IMR-90 (cell line): ENCODE measurements at regions not wholly inside any gene's neighbourhood (a gene's known extent, or its start where the extent isn't known, plus 50 kb on each side); places are given as distances from the start of the nearest gene placed in this dataset.

Experiments
- ATAC-seq: fragments of 200-7000 bp; cut with Tn5 transposase; 2 replicates; pipeline ENCODE4 v1.9.1; 2020; ENCODE audit warnings: low read depth, mild to moderate bottlenecking, moderate library complexity
- BruUV-seq: library from RNA; stranded (reverse); fragments of 400-500 nt; replicated peaks from 2 replicates; lab custom pipeline; 2021; lab: Mats Ljungman, UMichigan
- CTCF ChIA-PET: fragments of 300-600 bp; formaldehyde crosslinking; extraction: SDS; loops from one replicate; lab custom pipeline; 2021; ENCODE audit warnings: antibody characterized with exemption; lab: Yijun Ruan, JAX
- POLR2A ChIA-PET: fragments of 300-600 bp; sonication (Branson Sonifier 250); formaldehyde crosslinking; loops from one replicate; lab custom pipeline; 2022; ENCODE audit warnings: antibody characterized with exemption; ENCODE audit not compliant: unreplicated experiment; lab: Charles Lee
- DNase-seq: peaks from one replicate; pipeline ENCODE4 v3.0.0; 2013
- H2AFZ ChIP-seq: replicated peaks from 2 replicates; pipeline ENCODE3; 2013; ENCODE audit warnings: low read length, mild to moderate bottlenecking; ENCODE audit not compliant: poor library complexity
- H2AK5ac ChIP-seq: 2 replicates; pipeline ENCODE4 v1.6.1; 2013; ENCODE audit warnings: low read depth, low read length, inconsistent platforms
- H2AK9ac ChIP-seq: replicated peaks from 2 replicates; pipeline ENCODE3; 2013; ENCODE audit warnings: mild to moderate bottlenecking, low read depth, low read length, moderate library complexity; ENCODE audit not compliant: poor library complexity
- H2BK120ac ChIP-seq: 2 replicates; pipeline ENCODE4 v1.6.1; 2013; ENCODE audit warnings: low read depth, low read length, inconsistent platforms
- H2BK15ac ChIP-seq: 3 replicates; pipeline ENCODE4 v1.6.1; 2013; ENCODE audit warnings: low read depth, low read length, inconsistent platforms
- H2BK20ac ChIP-seq: 2 replicates; pipeline ENCODE4 v1.6.1; 2013; ENCODE audit warnings: low read depth, mild to moderate bottlenecking, inconsistent platforms, low read length, moderate library complexity
- H2BK5ac ChIP-seq: 2 replicates; pipeline ENCODE4 v1.6.1; 2013; ENCODE audit warnings: mild to moderate bottlenecking, low read depth, low read length, inconsistent platforms; ENCODE audit not compliant: poor library complexity, severe bottlenecking
- H3K14ac ChIP-seq: replicated peaks from 2 replicates; pipeline ENCODE4 v1.6.1; 2013; ENCODE audit warnings: low read depth, low read length, inconsistent platforms
- H3K18ac ChIP-seq: 2 replicates; pipeline ENCODE4 v1.6.1; 2013; ENCODE audit warnings: low read depth, low read length, control low read depth
- H3K23ac ChIP-seq: 2 replicates; pipeline ENCODE4 v1.6.1; 2013; ENCODE audit warnings: low read depth, low read length, inconsistent platforms
- H3K27ac ChIP-seq: 2 replicates; pipeline ENCODE4 v1.5.1; 2013; ENCODE audit warnings: mild to moderate bottlenecking, control low read depth, low read length; ENCODE audit not compliant: insufficient read depth
- H3K27me3 ChIP-seq: 2 replicates; pipeline ENCODE4 v1.6.1; 2013; ENCODE audit warnings: low read length; ENCODE audit not compliant: control insufficient read depth, insufficient read depth
- H3K36me3 ChIP-seq: 2 replicates; pipeline ENCODE4 v1.6.1; 2013; ENCODE audit warnings: low read length, mixed read lengths; ENCODE audit not compliant: control insufficient read depth, insufficient read depth
- H3K4ac ChIP-seq: 2 replicates; pipeline ENCODE4 v1.6.1; 2013; ENCODE audit warnings: low read depth, low read length, inconsistent platforms
- H3K4me1 ChIP-seq: 2 replicates; pipeline ENCODE4 v1.6.1; 2013; ENCODE audit warnings: low read length, mixed read lengths; ENCODE audit not compliant: control insufficient read depth, insufficient read depth
- H3K4me2 ChIP-seq: 2 replicates; pipeline ENCODE4 v1.6.1; 2013; ENCODE audit warnings: low read depth, mild to moderate bottlenecking, control low read depth, low read length, moderate library complexity
- H3K4me3 ChIP-seq: 2 replicates; pipeline ENCODE4 v1.5.1; 2013; ENCODE audit warnings: low read depth, mild to moderate bottlenecking, control low read depth, low read length, moderate library complexity; ENCODE audit not compliant: insufficient read depth
- H3K56ac ChIP-seq: 2 replicates; pipeline ENCODE4 v1.6.1; 2013; ENCODE audit warnings: low read length, inconsistent platforms; ENCODE audit not compliant: insufficient read depth; ENCODE audit errors: extremely low read depth
- H3K79me1 ChIP-seq, 2 experiments: 2 replicates each; pipeline ENCODE4 v1.6.1; 2013; ENCODE audit warnings: low read length in 2 of 2, inconsistent platforms in 1 of 2, low read depth in 1 of 2
- H3K9ac ChIP-seq: 2 replicates; pipeline ENCODE4 v1.6.1; 2013; ENCODE audit warnings: low read depth, low read length, control low read depth
- H3K9me1 ChIP-seq: 2 replicates; pipeline ENCODE4 v1.6.1; 2013; ENCODE audit warnings: low read length, inconsistent platforms; ENCODE audit not compliant: insufficient read depth
- H3K9me3 ChIP-seq: 2 replicates; pipeline ENCODE4 v1.6.1; 2013; ENCODE audit warnings: low read length; ENCODE audit not compliant: control insufficient read depth, insufficient read depth
- H4K20me1 ChIP-seq: 2 replicates; pipeline ENCODE4 v1.6.1; 2013; ENCODE audit warnings: low read length, inconsistent platforms; ENCODE audit not compliant: insufficient read depth
- H4K5ac ChIP-seq: 2 replicates; pipeline ENCODE4 v1.6.1; 2013; ENCODE audit warnings: mild to moderate bottlenecking, low read depth, low read length, control low read depth
- H4K8ac ChIP-seq, 2 experiments: 2 replicates each; pipeline ENCODE4 v1.6.1; 2013; ENCODE audit warnings: low read depth in 2 of 2, low read length in 2 of 2, control low read depth in 1 of 2, inconsistent platforms in 1 of 2
- H4K91ac ChIP-seq: 2 replicates; pipeline ENCODE4 v1.6.1; 2013; ENCODE audit warnings: low read depth, low read length, inconsistent platforms; ENCODE audit not compliant: insufficient read depth
- BHLHE40 ChIP-seq: fragments of 150-350 bp; IDR thresholded peaks from 2 replicates; pipeline ENCODE4 v1.6.1; 2016; ENCODE audit warnings: mild to moderate bottlenecking, low read depth, low read length
- CEBPB ChIP-seq: IDR thresholded peaks from 2 replicates; pipeline ENCODE4 v1.6.1; 2012; ENCODE audit warnings: low read depth, low read length, improper control_type of control experiment
- CHD1 ChIP-seq: IDR thresholded peaks from 2 replicates; pipeline ENCODE4 v1.6.1; 2012; ENCODE audit warnings: low read depth, low read length, improper control_type of control experiment
- CTCF ChIP-seq: conservative IDR thresholded peaks from 2 replicates; pipeline ENCODE4 v1.5.1; 2012; ENCODE audit warnings: mild to moderate bottlenecking, low read depth, low read length, improper control_type of control experiment
- ELK1 ChIP-seq: fragments of 150-350 bp; IDR thresholded peaks from 2 replicates; pipeline ENCODE4 v1.6.1; 2016; ENCODE audit warnings: low read depth, mild to moderate bottlenecking, low read length, moderate library complexity, borderline replicate concordance
- FOS ChIP-seq: fragments of 150-350 bp; IDR thresholded peaks from 2 replicates; pipeline ENCODE4 v1.6.1; 2016; ENCODE audit warnings: low read depth, low read length
- MAFK ChIP-seq: IDR thresholded peaks from 2 replicates; pipeline ENCODE4 v1.6.1; 2012; ENCODE audit warnings: low read depth, low read length, improper control_type of control experiment
- MAZ ChIP-seq: IDR thresholded peaks from 2 replicates; pipeline ENCODE4 v1.6.1; 2012; ENCODE audit warnings: low read depth, mild to moderate bottlenecking, low read length, improper control_type of control experiment, moderate library complexity, borderline replicate concordance
- MXI1 ChIP-seq: IDR thresholded peaks from 2 replicates; pipeline ENCODE4 v1.6.1; 2012; ENCODE audit warnings: low read depth, mild to moderate bottlenecking, low read length, moderate library complexity, borderline replicate concordance
- NFE2L2 ChIP-seq: fragments of 150-350 bp; IDR thresholded peaks from 2 replicates; pipeline ENCODE4 v1.6.1; 2016; ENCODE audit warnings: low read depth, mild to moderate bottlenecking, low read length
- POLR2A ChIP-seq: IDR thresholded peaks from 2 replicates; pipeline ENCODE4 v1.6.1; 2012; ENCODE audit warnings: mild to moderate bottlenecking, low read depth, low read length
- RAD21 ChIP-seq: IDR thresholded peaks from 2 replicates; pipeline ENCODE4 v1.6.1; 2012; ENCODE audit warnings: low read length, improper control_type of control experiment
- RCOR1 ChIP-seq: IDR thresholded peaks from 2 replicates; pipeline ENCODE4 v1.6.1; 2012; ENCODE audit warnings: mild to moderate bottlenecking, low read length, improper control_type of control experiment; ENCODE audit not compliant: insufficient replicate concordance
- RFX5 ChIP-seq: IDR thresholded peaks from 2 replicates; pipeline ENCODE4 v1.8.0; 2012; ENCODE audit warnings: low read depth, mild to moderate bottlenecking, low read length, moderate library complexity
- SMC3 ChIP-seq: fragments of 150-350 bp; IDR thresholded peaks from 2 replicates; pipeline ENCODE4 v1.6.1; 2016; ENCODE audit warnings: low read depth, mild to moderate bottlenecking, antibody characterized with exemption, low read length, moderate library complexity
- USF2 ChIP-seq: fragments of 150-350 bp; IDR thresholded peaks from 2 replicates; pipeline ENCODE4 v1.6.1; 2017; ENCODE audit warnings: mild to moderate bottlenecking, antibody characterized with exemption, low read length, low read depth
- WGBS, 2 experiments: methylation state at CpG; one replicate each; pipeline versions ENCODE4 v1.1.5 to v1.1.7; 2013; ENCODE audit warnings: missing lambda C conversion rate in 2 of 2; ENCODE audit not compliant: insufficient read length in 1 of 2; ENCODE audit errors: extremely low coverage in 2 of 2; 5-methylcytosine and 5-hydroxymethylcytosine counted together
- dilution Hi-C: fragments of 300-500 bp; cut with HindIII; formaldehyde crosslinking; loops from one replicate; pipeline ENCODE4 v1.14.3; 2018; ENCODE audit warnings: low sequenced_read_pairs; ENCODE audit not compliant: unreplicated experiment
- in situ Hi-C: fragments of 300-500 bp; cut with MboI; formaldehyde crosslinking; loops from 3 replicates; pipeline ENCODE4 v1.14.3; 2019; ENCODE audit warnings: low sequenced_read_pairs, inconsistent platforms, mixed read lengths
- intact Hi-C: fragments of 100-400 bp; cut with micrococcal nuclease; formaldehyde crosslinking; loops from 2 replicates; pipeline ENCODE4 v1.10.0; 2022

- Histone ChIP-seq H4K91ac (no peak overlapping the region), H4K8ac (no peak overlapping the region), H3K9ac (no peak overlapping the region), H3K9me1 (no peaks in the 10 kb centered on the region), H2AFZ (no peak overlapping the region), H3K4me2 (no peak overlapping the region), H4K5ac (no peak overlapping the region), H2BK20ac (no peak overlapping the region), H3K36me3 (no peaks in the 10 kb centered on the region), H3K18ac (no peak overlapping the region), H3K4me1 (no peaks in the 10 kb centered on the region), H3K27me3 (no peaks in the 10 kb centered on the region), H3K56ac (no peak overlapping the region), H2BK5ac (no peak overlapping the region), H3K79me1 (no peaks in the 10 kb centered on the region), H2BK120ac (no peak overlapping the region), H3K23ac (no peak overlapping the region), H3K27ac (no peak overlapping the region), H3K14ac (no peak overlapping the region), H2AK5ac (no peak overlapping the region), H2BK15ac (no peak overlapping the region), H2AK9ac (no peak overlapping the region), H3K4me3 (no peak overlapping the region), H4K20me1 (no peaks in the 10 kb centered on the region), H3K9me3 (peaks cover 9% of the 10 kb centered on the region), H3K4ac (no peak overlapping the region)
- DNase-seq: no peak
- dilution Hi-C loops (no loop called here), in situ Hi-C loops (no loop called here), intact Hi-C loops (no loop called here)
- no peak for TF ChIP-seq CTCF
- TF ChIP-seq MXI1: no peak
- no peak for TF ChIP-seq SMC3
- no peak for TF ChIP-seq USF2
- no peak for TF ChIP-seq MAFK
- TF ChIP-seq RCOR1: no peak
- no peak for TF ChIP-seq RFX5
- no peak for TF ChIP-seq POLR2A
- TF ChIP-seq BHLHE40: no peak
- no peak for TF ChIP-seq FOS
- TF ChIP-seq MAZ: no peak
- TF ChIP-seq CEBPB: no peak
- no peak for TF ChIP-seq ELK1
- no peak for TF ChIP-seq RAD21
- no peak for TF ChIP-seq NFE2L2
- no peak for TF ChIP-seq CHD1
- CTCF ChIA-PET: no interaction called here
- WGBS, 2 experiments: 85% methylated on average over 2 of the region's 9 CpGs; no CpG with 5 or more reads in 1 of the 2 experiments
- ATAC-seq: no peak
- POLR2A ChIA-PET: no interaction called here
- no TSS peak for BruUV-seq
These were observed 100.5 kb upstream of the NECTIN3 start for GRCh38 chr3:110971010-110971601.
